Stomach (tissue), 4 donors: ENCODE measurements at regions not wholly inside any gene's neighbourhood (a gene's known extent, or its start where the extent isn't known, plus 50 kb on each side); places are given as distances from the start of the nearest gene placed in this dataset.

Experiments used
- EP300 ChIP-seq: sonication (generic); formaldehyde crosslinking; IDR thresholded peaks from one replicate; pipeline ENCODE4 v1.6.1; 2017; ENCODE audit warnings: antibody characterized with exemption
- POLR2A ChIP-seq, 4 donors: fragments of 450-650 bp; IDR thresholded peaks; one replicate each; pipeline ENCODE4 v1.6.1; 2016; ENCODE audit warnings: antibody characterized with exemption in 4 of 4, control low read depth in 2 of 4, mild to moderate bottlenecking in 1 of 4, moderate library complexity in 1 of 4
- POLR2AphosphoS5 ChIP-seq, 3 donors: sonication (generic); formaldehyde crosslinking; IDR thresholded peaks; one replicate each; pipeline ENCODE4 v1.6.1; 2016; ENCODE audit warnings: antibody characterized with exemption in 3 of 3
- TF ChIP-seq, protein P1 (sequence below), 7 experiments: fragments of 450-650 bp in 4 of 7; fragments of 200-600 bp in 3 of 7; sonication (generic) in 3 of 7; IDR thresholded peaks; one replicate each; pipeline ENCODE4 v1.5.1; 2016 to 2019; ENCODE audit warnings: antibody characterized with exemption in 7 of 7, control low read depth in 2 of 7, mild to moderate bottlenecking in 1 of 7

DNA sequence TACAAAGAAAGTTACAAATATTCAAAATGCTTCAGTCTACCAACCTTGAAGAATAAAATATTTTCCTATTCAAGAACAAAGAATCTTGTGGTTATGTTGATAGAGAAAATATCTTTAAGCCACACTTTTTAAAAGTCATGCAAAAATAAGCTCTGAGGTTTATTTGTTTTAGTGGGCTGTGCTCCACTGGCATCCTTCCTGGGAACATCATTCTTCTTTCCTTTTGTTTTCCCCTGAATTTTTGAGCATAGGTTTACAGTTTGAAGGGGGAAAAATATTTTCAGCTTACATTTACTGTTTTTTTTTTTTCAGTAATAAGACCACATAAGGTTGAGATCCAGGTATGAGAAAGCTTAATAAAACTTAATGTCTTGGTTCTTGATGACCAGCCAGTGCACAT lies 72.0 kb upstream of the BACH2 start:
- TF ChIP-seq EP300 (no peak), POLR2AphosphoS5 (IDR thresholded peaks at IDR 0.05) (no peak), POLR2A (IDR thresholded peaks at IDR 0.05) (no peak)
- TF ChIP-seq, protein P1, sequence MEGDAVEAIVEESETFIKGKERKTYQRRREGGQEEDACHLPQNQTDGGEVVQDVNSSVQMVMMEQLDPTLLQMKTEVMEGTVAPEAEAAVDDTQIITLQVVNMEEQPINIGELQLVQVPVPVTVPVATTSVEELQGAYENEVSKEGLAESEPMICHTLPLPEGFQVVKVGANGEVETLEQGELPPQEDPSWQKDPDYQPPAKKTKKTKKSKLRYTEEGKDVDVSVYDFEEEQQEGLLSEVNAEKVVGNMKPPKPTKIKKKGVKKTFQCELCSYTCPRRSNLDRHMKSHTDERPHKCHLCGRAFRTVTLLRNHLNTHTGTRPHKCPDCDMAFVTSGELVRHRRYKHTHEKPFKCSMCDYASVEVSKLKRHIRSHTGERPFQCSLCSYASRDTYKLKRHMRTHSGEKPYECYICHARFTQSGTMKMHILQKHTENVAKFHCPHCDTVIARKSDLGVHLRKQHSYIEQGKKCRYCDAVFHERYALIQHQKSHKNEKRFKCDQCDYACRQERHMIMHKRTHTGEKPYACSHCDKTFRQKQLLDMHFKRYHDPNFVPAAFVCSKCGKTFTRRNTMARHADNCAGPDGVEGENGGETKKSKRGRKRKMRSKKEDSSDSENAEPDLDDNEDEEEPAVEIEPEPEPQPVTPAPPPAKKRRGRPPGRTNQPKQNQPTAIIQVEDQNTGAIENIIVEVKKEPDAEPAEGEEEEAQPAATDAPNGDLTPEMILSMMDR (IDR thresholded peaks at IDR 0.05), result no peak
